Stromal cell of bone marrow (primary cell): ENCODE measurements at regions not wholly inside any gene's neighbourhood (a gene's known extent, or its start where the extent isn't known, plus 50 kb on each side); places are given as distances from the start of the nearest gene placed in this dataset.

Experiments
- DNase-seq: peaks from one replicate; pipeline ENCODE4 v3.0.0-alpha.2; 2012; ENCODE audit warnings: low read depth

GRCh38 chr20:23166563-23166962, 80.4 kb upstream of the CD93 start:
- no peak for DNase-seq

GRCh38 chr20:23165964-23166363, 79.8 kb upstream of the CD93 start:
- no peak for DNase-seq

DNA sequence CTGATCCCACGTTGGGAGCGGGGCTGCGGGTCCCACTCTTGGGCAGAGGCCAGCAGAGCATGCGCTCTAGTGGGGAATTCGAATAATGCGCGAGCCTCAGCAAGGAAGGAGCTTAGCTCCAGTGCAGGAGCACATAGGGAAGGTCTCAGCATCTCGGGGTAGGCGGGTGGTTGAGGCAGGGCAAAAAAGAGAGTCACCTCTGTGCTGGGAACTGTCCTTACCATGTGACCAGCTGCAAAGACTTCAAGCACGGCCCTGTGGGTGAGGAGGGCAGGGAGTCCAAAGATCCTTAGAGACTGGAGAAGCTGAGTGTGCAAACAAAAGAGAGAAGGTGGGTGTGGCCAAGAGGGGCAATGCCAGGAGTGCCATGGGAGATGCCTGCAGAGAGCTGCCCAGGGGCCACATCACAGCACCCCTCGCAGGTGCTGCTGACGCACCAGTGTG, 79.2 kb upstream of the CD93 start:
- no peak for DNase-seq

- DNase-seq = no peak
Measured at GRCh38 chr20:23164176-23164601, 78.1 kb upstream of the CD93 start.

GRCh38 chr20:23163562-23163961, 77.4 kb upstream of the CD93 start:
- DNase-seq = no peak

GRCh38 chr20:23162887-23163286, 76.8 kb upstream of the CD93 start:
- no peak for DNase-seq

DNA sequence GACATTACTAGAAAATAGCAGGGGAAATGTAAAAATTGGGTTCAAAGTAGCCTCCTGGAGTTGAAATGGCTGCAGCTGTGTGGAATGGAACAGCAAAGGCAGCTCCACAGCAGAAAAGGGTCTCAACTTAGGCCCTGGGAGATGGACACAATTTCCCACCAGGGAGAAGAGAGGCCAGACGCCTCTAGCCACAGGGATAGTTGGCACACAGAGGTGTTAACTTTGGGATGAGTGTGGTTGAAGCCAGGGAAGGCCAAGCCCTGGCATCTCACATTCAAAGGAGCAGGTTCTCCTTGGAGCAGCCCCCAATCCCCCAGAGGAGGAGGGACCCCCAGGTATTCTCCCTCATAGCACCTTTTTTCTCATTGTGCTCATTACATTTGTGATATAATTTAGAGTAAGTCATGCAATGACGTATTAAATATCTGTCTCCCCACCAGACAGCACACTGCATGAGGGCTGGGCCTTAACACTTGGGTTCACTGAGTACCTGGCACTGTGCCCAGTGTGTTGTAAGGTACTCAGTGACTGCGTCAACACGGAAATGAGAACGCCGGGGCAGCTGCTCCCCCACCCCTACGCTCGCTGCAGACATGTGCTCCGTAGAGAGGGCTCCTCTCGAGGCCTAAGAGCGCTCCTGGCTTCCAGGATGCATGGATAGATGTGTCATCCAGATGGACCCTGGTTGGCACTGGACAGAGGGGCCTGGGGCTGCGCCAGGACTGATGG, 76.0 kb upstream of the CD93 start:
- no peak for DNase-seq

- no peak for DNase-seq
Measured at GRCh38 chr20:23161244-23161891, 75.2 kb upstream of the CD93 start.

- DNase-seq = no peak
Measured at GRCh38 chr20:23160536-23161243, 74.6 kb upstream of the CD93 start.

DNA sequence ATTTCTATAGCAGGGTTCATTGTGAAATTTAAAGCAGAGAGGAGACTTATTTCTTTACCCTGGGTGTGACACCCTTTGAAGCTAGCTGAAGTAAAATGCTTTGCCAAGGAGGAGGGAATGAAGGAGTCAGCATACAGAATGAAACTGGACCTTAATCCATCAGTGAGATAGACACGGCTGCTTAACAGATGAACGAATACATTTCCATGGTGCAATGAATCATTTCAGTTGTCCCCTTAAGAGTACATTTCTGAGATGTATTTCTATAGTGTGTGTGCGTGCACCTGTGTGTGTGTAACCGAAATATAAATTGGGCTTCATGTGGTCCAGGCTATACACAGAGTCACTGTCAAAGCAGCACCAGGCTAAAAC, 73.8 kb upstream of the CD93 start:
- no peak for DNase-seq

DNA sequence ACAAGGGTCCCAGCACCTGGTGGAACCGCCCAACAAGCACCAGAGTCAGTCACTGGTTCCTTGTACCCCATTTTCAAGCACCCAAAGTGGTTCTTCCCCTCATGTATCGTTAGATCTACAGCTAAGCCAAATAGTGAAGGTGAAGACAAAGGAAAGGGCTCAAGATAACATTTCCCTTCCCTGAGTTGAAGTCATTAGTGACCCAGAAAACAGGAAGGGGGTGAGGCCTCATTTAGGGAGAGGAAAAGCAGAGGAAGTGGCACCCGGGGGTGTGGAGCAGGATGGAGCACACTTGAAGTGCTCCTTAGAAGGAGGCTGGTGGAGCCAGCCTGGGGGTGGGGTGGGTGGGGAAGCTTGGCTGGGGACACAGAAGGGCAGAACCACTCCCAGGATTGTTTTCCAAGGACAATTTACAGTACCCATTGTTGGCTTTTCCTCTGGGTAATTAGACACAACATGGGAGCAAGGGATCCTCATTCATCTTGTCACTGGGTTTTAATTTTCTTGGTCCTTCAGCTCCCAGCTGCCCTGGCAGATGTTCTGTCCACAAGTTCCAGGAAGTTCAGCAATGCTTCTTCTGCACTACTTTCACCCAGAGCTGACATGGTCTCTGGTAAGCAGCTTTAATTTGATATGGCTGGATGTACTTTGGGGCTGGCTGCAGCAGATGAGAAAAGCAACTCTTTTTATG, 73.3 kb upstream of the CD93 start:
- DNase-seq = no peak

DNA sequence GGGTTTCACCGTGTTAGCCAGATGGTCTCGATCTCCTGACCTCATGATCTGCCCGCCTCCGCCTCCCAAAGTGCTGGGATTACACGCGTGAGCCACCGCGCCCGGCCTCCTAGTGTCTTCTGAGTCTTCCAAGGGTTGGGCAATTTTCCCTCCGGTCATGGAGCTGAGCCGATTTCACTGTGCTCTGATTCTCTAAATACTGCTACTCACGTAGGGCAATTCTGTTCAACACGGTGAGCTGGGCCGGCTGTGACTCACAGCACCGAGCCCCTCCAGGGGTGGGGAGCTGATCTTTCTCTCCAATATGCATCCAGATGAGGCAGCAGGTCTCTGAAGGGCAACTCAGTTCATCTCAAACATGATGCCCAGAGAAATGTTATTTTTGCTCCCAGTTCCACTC, 71.6 kb upstream of the CD93 start:
- no peak for DNase-seq

DNA sequence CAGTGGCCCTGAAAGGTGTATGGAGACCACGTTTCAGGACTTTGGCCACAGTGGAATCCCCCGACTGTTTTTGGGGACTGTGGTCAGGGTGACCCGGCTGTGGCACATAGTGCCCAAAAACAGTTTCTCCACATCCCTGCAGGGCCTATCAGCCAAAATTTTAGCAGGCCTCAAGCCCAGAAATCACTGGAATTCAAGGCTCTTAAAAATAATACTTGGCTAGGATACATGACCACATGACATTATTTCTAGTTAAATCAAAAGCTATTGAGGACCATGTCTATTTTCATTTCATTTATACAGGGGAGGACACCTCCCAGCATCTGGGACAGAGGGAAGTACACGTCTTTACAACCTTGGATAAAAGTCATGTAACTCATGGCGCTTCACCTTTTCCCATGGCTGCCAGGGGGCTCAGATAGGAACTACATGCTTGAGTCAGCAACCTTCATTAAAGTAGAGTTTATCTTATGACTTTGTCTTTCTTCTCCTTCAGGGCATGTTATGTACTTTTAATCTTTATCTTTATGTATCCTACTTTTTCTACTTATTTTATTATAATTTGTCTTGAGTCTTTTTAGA, 70.8 kb upstream of the CD93 start:
- no peak for DNase-seq

DNA sequence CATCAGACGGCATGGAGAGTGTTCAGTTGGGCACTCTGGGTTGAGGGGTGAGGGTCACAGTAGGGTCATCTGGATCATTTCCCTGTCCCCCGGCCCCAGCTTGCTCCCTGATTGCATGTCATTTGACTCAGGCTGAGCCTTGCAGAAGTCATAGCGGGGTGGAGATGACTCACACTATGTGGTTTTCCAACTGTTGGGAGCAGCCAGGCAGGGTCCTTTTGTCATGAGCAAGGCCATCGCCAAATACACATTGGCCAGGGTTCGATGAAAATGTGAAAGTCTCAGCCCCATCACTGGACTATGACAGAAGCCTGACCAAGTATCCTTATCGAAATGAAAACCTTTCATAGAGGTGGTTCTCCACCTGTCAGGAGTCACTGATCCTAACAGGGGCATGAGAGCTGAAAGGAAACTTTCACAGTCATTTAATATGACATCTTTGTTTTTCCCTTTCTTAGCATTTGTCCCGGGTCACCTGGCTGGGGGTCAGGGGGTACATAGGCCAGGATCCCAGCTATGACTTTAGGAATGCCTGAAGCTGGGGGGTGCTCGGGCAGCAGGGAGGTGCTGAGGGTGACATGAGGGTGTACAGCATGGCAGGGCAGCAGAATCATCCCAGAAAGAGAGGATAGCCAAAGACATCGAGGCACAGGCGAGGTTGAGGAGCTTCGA, 70.2 kb upstream of the CD93 start:
- peak; percentile 79 for DNase-seq

- no peak for DNase-seq
Measured at GRCh38 chr20:23155141-23155590, 69.0 kb upstream of the CD93 start.

GRCh38 chr20:23153696-23154341, 67.7 kb upstream of the CD93 start:
- no peak for DNase-seq

GRCh38 chr20:23152902-23153301, 66.8 kb upstream of the CD93 start:
- DNase-seq = no peak

GRCh38 chr20:23152308-23152892, 66.3 kb upstream of the CD93 start:
- DNase-seq = peak; percentile 87

DNA sequence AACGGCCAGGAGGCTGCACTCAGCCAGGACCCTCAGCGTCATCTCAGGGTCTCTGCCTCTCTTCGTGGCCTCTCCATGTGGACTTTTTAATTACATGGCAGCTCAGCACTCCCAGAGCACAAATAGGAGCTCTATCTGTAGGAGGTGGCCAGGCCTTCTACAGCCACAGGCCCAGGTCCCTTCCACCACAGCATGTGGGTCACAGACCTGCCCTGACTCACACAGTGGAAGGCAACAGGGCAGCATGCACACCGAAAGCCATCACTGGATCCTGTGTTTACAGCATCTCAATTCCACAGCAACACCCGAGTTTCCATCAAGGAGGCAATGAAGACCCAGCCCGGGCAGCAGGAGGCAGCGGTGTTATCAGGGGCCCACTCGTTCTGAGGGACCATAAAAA, 65.8 kb upstream of the CD93 start:
- no peak for DNase-seq

DNA sequence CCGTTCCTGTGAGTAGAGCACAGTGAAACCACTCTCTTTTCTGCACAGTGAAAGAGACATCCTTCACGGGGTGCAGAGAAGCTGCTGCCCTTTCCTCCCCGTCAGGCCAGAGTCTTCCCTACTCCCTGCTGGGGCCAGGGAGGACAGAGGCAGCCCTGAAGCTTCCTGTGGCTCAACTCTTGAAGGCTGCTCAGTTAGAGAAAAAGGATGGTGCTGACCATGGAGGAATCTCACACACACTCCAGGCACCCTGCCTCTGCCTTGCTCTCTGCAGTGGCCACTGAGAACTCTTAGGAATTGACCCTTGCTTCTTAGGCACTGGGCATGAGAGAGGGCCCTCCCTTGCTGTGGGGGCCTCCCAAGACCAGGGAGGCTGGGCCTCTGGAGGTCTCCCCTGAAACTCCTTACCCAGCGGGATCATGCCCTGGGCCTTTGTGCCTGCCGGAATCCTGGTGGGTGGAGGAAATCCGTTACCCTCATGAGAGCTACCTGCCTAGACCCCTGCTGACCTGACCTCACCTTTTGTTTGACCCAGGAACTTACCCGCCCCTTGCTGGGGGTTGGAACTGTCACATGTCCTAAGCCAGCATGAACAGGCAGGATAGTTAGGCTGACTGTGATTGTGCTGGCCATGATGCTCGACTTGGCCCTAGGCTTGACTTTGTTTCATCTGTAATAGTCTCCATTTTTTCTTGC, 65.0 kb upstream of the CD93 start:
- DNase-seq = no peak
